GM20000 (cell line): ENCODE measurements at regions not wholly inside any gene's neighbourhood (a gene's known extent, or its start where the extent isn't known, plus 50 kb on each side); places are given as distances from the start of the nearest gene placed in this dataset.

Experiments
- DNase-seq: peaks from one replicate; pipeline ENCODE4 v3.0.0; 2012; ENCODE audit warnings: low spot score
- TF ChIP-seq, protein P1 (sequence below): IDR thresholded peaks from 2 replicates; pipeline ENCODE4 v1.5.1; 2012; ENCODE audit warnings: mild to moderate bottlenecking, control low read depth; ENCODE audit errors: extremely low read depth, missing control alignments

- TF ChIP-seq, protein P1, sequence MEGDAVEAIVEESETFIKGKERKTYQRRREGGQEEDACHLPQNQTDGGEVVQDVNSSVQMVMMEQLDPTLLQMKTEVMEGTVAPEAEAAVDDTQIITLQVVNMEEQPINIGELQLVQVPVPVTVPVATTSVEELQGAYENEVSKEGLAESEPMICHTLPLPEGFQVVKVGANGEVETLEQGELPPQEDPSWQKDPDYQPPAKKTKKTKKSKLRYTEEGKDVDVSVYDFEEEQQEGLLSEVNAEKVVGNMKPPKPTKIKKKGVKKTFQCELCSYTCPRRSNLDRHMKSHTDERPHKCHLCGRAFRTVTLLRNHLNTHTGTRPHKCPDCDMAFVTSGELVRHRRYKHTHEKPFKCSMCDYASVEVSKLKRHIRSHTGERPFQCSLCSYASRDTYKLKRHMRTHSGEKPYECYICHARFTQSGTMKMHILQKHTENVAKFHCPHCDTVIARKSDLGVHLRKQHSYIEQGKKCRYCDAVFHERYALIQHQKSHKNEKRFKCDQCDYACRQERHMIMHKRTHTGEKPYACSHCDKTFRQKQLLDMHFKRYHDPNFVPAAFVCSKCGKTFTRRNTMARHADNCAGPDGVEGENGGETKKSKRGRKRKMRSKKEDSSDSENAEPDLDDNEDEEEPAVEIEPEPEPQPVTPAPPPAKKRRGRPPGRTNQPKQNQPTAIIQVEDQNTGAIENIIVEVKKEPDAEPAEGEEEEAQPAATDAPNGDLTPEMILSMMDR: no peak
- no peak for DNase-seq
Measured at GRCh38 chr14:98893675-98894074, 378.3 kb downstream of the BCL11B start.

GRCh38 chr14:98894600-98894999 is 377.4 kb downstream of the BCL11B start:
- TF ChIP-seq, protein P1: no peak
- DNase-seq: no peak

- TF ChIP-seq, protein P1: no peak
- no peak for DNase-seq
Measured at GRCh38 chr14:98896449-98896848, 375.5 kb downstream of the BCL11B start.

- TF ChIP-seq, protein P1: no peak
- DNase-seq: no peak
Measured at GRCh38 chr14:98897605-98898309, 374.2 kb downstream of the BCL11B start.

DNA sequence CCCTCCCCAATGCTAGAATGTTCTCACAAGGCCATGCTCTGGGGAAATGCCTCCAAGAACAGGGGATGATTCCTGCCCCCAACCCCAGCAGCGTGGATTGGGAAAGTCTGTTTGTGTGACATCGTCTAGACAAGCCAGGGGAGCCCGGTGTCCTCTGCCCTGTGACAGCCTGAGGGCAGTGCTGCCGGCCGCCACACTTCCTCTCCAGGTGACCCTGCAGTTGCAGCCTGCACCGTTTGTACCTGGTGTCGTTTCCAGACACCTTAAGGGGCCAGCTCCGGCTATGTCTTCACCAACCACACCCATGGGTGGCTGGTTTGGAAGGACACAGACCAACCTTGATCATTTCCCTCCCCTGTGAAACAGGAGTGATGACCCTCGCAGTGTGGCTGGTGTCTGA is 372.6 kb downstream of the BCL11B start:
- DNase-seq: no peak
- TF ChIP-seq, protein P1: no peak

DNA sequence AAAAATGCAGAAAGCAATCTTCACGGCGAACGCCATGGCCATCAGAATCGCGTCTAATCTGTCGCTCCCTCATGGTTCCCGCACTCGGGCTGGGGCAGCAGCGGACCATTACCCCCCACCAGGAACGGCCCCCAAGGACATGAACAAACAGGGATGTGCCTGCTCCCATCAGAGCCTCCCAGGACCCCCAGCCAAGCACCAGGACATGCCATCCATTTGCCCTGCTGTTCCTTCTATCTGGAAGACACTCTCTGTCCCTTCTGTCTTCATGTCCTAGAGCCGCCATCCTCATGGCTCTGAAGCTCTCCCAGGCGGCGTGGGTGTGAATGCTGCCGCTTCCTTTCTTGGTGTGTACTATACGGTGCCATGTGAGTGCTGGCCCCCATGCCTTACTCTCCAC is 371.8 kb downstream of the BCL11B start:
- TF ChIP-seq, protein P1: no peak
- DNase-seq: no peak

GRCh38 chr14:98900798-98901197 is 371.2 kb downstream of the BCL11B start:
- DNase-seq: no peak
- TF ChIP-seq, protein P1: no peak
